Mesendoderm (in vitro differentiated cells): ENCODE measurements at regions not wholly inside any gene's neighbourhood (a gene's known extent, or its start where the extent isn't known, plus 50 kb on each side); places are given as distances from the start of the nearest gene placed in this dataset.

Source experiments
- DNase-seq: peaks from one replicate; pipeline ENCODE4 v3.0.0; 2013
- H2AK5ac ChIP-seq: 2 replicates; pipeline ENCODE4 v1.6.1; 2013; ENCODE audit warnings: low read length, inconsistent platforms
- H2BK120ac ChIP-seq: 2 replicates; pipeline ENCODE4 v1.6.1; 2013; ENCODE audit warnings: low read depth, mild to moderate bottlenecking, low read length, moderate library complexity, mixed read lengths
- H2BK15ac ChIP-seq: replicated peaks from 2 replicates; pipeline ENCODE4 v1.6.1; 2013; ENCODE audit warnings: low read depth, mild to moderate bottlenecking, moderate library complexity
- H2BK5ac ChIP-seq: 2 replicates; pipeline ENCODE4 v1.6.1; 2013; ENCODE audit warnings: low read length, inconsistent platforms
- H3K18ac ChIP-seq: 2 replicates; pipeline ENCODE4 v1.6.1; 2013; ENCODE audit warnings: mild to moderate bottlenecking, low read length, mixed read lengths
- H3K23ac ChIP-seq: one replicate; pipeline ENCODE4 v1.6.1; 2013; ENCODE audit warnings: low read length
- H3K27ac ChIP-seq: 2 replicates; pipeline ENCODE4 v1.5.1; 2013; ENCODE audit warnings: low read depth, mild to moderate bottlenecking, inconsistent platforms, low read length, moderate library complexity
- H3K27me3 ChIP-seq: 2 replicates; pipeline ENCODE4 v1.6.1; 2013; ENCODE audit warnings: low read length, control low read depth, mild to moderate bottlenecking, inconsistent platforms; ENCODE audit not compliant: insufficient read depth, poor library complexity
- H3K36me3 ChIP-seq: 2 replicates; pipeline ENCODE4 v1.6.1; 2013; ENCODE audit warnings: low read length, inconsistent platforms; ENCODE audit not compliant: control insufficient read depth, insufficient read depth
- H3K4ac ChIP-seq: one replicate; pipeline ENCODE4 v1.6.1; 2013; ENCODE audit warnings: low read depth, mild to moderate bottlenecking, low read length, moderate library complexity
- H3K4me1 ChIP-seq: 2 replicates; pipeline ENCODE4 v1.6.1; 2013; ENCODE audit warnings: low read depth, low read length, inconsistent platforms; ENCODE audit not compliant: control insufficient read depth
- H3K4me2 ChIP-seq: 2 replicates; pipeline ENCODE4 v1.6.1; 2013; ENCODE audit warnings: low read length
- H3K4me3 ChIP-seq: 2 replicates; pipeline ENCODE4 v1.5.1; 2013; ENCODE audit warnings: mild to moderate bottlenecking, low read length
- H3K56ac ChIP-seq: one replicate; pipeline ENCODE4 v1.6.1; 2013; ENCODE audit warnings: low read length
- H3K79me1 ChIP-seq: 2 replicates; pipeline ENCODE4 v1.6.1; 2013; ENCODE audit warnings: low read length, inconsistent platforms
- H3K79me2 ChIP-seq: 2 replicates; pipeline ENCODE4 v1.6.1; 2013; ENCODE audit warnings: mild to moderate bottlenecking, low read length; ENCODE audit not compliant: control insufficient read depth, insufficient read depth
- H3K9ac ChIP-seq: 2 replicates; pipeline ENCODE4 v1.6.1; 2013; ENCODE audit warnings: low read length, inconsistent platforms
- H4K5ac ChIP-seq: one replicate; pipeline ENCODE4 v1.6.1; 2013; ENCODE audit warnings: low read length
- H4K8ac ChIP-seq: one replicate; pipeline ENCODE4 v1.6.1; 2013; ENCODE audit warnings: low read depth, mild to moderate bottlenecking, control low read depth, low read length, moderate library complexity
- whole genome bisulfite sequencing: extraction: QIAGEN DNeasy Blood & Tissue Kit; methylation state at CpG from one replicate; pipeline ENCODE4 v1.1.7; 2013; ENCODE audit warnings: low lambda C conversion rate, missing lambda C conversion rate; ENCODE audit not compliant: insufficient coverage; ENCODE audit errors: extremely low coverage; 5-methylcytosine and 5-hydroxymethylcytosine counted together

DNA sequence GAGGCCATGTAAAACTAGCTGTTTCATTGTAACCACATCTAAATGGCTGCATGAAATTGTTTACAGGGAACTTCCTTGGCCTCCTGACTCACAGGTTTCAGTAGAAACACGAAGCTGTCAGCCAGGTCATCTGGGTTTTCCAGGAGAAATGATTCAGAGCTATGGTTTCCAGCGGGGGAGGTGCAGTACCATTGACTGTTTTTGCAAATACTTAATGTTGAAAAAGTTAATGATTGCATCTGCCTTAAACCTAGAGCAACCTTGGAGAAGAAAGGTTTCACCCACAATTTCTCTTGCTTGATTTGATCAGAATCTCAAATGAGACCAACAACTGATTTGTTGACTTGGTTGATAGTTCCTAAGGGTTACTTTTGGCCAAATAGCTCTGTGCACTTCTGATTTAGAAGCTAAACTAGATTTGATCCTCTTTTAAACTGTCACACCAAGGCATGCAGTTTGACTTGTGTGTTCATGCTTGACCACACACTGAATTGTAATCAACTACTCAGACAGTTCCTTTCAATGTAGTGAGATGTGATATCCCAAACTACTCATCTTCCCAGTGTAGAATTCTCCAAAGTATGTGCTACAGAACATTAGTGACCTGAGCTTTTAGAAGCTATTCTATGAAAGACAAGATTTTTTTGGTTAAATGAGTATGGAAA is 193.5 kb upstream of the CHST9 start:
- Histone ChIP-seq H3K27me3 (no peaks in the 10 kb centered on the region), H3K4me3 (no peak overlapping the region), H3K4me2 (no peak overlapping the region), H3K23ac (no peak overlapping the region), H3K4me1 (no peaks in the 10 kb centered on the region), H4K8ac (no peak overlapping the region), H3K56ac (no peak overlapping the region), H3K79me1 (no peaks in the 10 kb centered on the region), H4K5ac (no peak overlapping the region), H3K18ac (no peak overlapping the region), H2AK5ac (no peak overlapping the region), H3K79me2 (no peaks in the 10 kb centered on the region), H3K9ac (no peak overlapping the region), H2BK120ac (no peak overlapping the region), H3K36me3 (no peaks in the 10 kb centered on the region), H3K27ac (no peak overlapping the region), H2BK5ac (no peak overlapping the region), H2BK15ac (no peak overlapping the region), H3K4ac (no peak overlapping the region)
- peak; percentile 31 for DNase-seq
- WGBS, result no CpG with 5 or more reads among the region's 2 CpGs

DNA sequence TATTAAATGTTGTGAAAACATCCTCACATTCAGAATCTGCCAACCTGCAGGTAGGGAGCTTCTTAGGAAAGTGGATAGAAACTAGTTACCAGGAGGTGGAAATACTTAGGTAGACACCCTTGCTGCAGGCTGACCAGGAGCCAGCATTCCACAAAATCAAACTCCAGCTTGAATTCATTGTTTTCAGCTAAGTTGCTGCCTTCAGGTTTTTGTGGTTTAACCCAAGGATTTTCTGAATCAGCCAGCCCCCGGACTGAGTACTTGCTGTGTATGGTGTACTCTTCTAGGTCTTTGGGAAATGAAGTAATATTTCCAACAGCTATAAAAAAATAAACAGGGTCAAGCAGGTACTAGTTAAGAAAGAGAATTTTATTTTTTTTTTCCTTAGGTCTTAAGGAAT is 192.1 kb upstream of the CHST9 start:
- Histone ChIP-seq H2AK5ac (no peak overlapping the region), H3K79me2 (no peaks in the 10 kb centered on the region), H3K27me3 (no peaks in the 10 kb centered on the region), H4K5ac (no peak overlapping the region), H3K4me1 (no peaks in the 10 kb centered on the region), H3K9ac (no peak overlapping the region), H3K4ac (no peak overlapping the region), H3K79me1 (no peaks in the 10 kb centered on the region), H3K27ac (no peak overlapping the region), H3K56ac (no peak overlapping the region), H3K36me3 (no peaks in the 10 kb centered on the region), H3K18ac (no peak overlapping the region), H3K23ac (no peak overlapping the region), H3K4me2 (no peak overlapping the region), H2BK15ac (no peak overlapping the region), H4K8ac (no peak overlapping the region), H3K4me3 (no peak overlapping the region), H2BK120ac (no peak overlapping the region), H2BK5ac (no peak overlapping the region)
- peak; percentile 18 for DNase-seq
- no CpG with 5 or more reads among the region's 1 CpG for WGBS

DNA sequence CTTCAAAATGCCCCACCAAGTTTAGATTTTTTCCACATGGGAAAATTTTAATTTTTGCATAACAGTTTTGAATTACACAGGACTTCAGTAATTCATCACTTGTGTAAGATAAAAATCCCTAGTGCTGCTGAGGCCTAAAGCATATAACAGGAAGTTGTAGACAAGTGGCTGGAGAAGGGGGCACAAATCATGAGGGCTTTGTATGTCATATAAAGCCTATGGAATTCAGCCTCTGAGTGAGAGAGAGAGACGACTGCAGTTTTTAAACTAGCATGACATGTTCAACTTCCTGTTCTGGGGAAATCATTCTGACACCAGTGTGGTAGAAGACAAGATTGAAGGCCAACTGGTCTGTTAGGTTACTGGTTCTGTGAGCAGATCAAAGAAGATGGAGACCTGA is 187.3 kb upstream of the CHST9 start:
- H3K56ac ChIP-seq, result no peak overlapping the region
- H3K4me2 ChIP-seq, result no peak overlapping the region
- H4K5ac ChIP-seq, result no peak overlapping the region

DNA sequence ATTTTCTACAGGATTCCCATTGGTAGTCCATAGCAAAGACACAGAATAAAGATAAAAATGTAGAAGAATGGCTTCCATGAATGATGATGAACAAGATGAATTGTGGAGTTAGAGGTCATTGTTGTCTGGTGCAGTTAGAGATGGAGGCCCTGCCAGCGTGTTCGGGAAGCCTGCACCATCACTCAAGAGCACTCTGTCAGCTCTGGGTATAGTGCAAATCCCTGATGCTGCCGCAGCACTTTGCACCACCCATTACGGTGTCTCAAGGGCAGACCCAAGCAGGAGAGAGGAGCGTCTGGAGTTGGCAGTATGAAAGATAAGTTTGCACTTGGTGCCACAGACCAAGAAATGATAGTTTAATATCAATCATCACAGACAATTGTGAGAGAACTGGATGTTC is 181.6 kb upstream of the CHST9 start:
- no peak overlapping the region for H2BK5ac ChIP-seq
- H2AK5ac ChIP-seq, result no peak overlapping the region
- H2BK15ac ChIP-seq, result no peak overlapping the region
- H3K23ac ChIP-seq, result no peak overlapping the region
- H2BK120ac ChIP-seq, result no peak overlapping the region
- H3K4me3 ChIP-seq, result no peak overlapping the region
- no CpG with 5 or more reads among the region's 5 CpGs for WGBS
- no peak overlapping the region for H3K27ac ChIP-seq
- H3K18ac ChIP-seq, result no peak overlapping the region
- no peaks in the 10 kb centered on the region for H3K36me3 ChIP-seq
- no peak for DNase-seq
- H3K4me1 ChIP-seq, result no peaks in the 10 kb centered on the region
- H3K9ac ChIP-seq, result no peak overlapping the region
- H4K5ac ChIP-seq, result no peak overlapping the region
- no peaks in the 10 kb centered on the region for H3K79me2 ChIP-seq
- no peak overlapping the region for H3K4ac ChIP-seq
- H3K4me2 ChIP-seq, result no peak overlapping the region
- no peaks in the 10 kb centered on the region for H3K27me3 ChIP-seq
- H3K79me1 ChIP-seq, result no peaks in the 10 kb centered on the region
- no peak overlapping the region for H3K56ac ChIP-seq
- no peak overlapping the region for H4K8ac ChIP-seq

More for the DNA sequence above, 187.3 kb upstream of the CHST9 start:
- Histone ChIP-seq H3K9ac (no peak overlapping the region), H3K79me1 (no peaks in the 10 kb centered on the region), H3K79me2 (no peaks in the 10 kb centered on the region), H2BK15ac (no peak overlapping the region), H3K18ac (peak overlapping the region; percentile 18), H3K23ac (no peak overlapping the region), H3K4ac (no peak overlapping the region), H4K8ac (no peak overlapping the region), H2BK120ac (no peak overlapping the region), H2AK5ac (no peak overlapping the region), H3K27me3 (no peaks in the 10 kb centered on the region), H3K4me1 (no peaks in the 10 kb centered on the region), H3K36me3 (no peaks in the 10 kb centered on the region), H3K27ac (no peak overlapping the region), H3K4me3 (no peak overlapping the region), H2BK5ac (no peak overlapping the region)
- no peak for DNase-seq
- WGBS, result no CpG with 5 or more reads among the region's 1 CpG

DNA sequence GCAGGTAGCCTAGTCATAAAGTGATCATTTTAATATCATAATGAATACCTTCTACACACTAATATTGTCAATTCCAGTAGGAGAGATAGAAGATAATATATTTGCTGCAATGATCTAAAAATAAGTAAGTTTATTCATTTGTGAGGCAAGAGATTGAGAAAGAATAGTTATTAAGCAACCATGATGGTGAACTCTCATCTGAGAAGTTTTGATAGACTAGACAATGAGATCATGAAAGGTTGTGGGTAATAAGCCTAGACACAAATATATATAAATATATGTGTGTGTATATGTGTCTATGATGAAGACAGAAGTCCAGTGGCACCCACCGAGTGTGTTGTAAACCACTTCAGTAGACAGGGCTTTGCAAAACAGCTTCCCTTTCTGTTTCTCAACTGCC is 181.0 kb upstream of the CHST9 start:
- WGBS, result no CpG with 5 or more reads among the region's 1 CpG
- Histone ChIP-seq H4K5ac (no peak overlapping the region), H3K9ac (no peak overlapping the region), H3K4ac (no peak overlapping the region), H3K4me3 (no peak overlapping the region), H3K18ac (no peak overlapping the region), H3K27me3 (no peaks in the 10 kb centered on the region), H4K8ac (no peak overlapping the region), H3K27ac (no peak overlapping the region), H2BK120ac (no peak overlapping the region), H2BK5ac (no peak overlapping the region), H3K4me2 (no peak overlapping the region), H3K56ac (no peak overlapping the region), H2BK15ac (no peak overlapping the region), H3K79me2 (no peaks in the 10 kb centered on the region), H3K23ac (no peak overlapping the region), H2AK5ac (no peak overlapping the region), H3K79me1 (no peaks in the 10 kb centered on the region), H3K4me1 (no peaks in the 10 kb centered on the region), H3K36me3 (no peaks in the 10 kb centered on the region)
- no peak for DNase-seq

DNA sequence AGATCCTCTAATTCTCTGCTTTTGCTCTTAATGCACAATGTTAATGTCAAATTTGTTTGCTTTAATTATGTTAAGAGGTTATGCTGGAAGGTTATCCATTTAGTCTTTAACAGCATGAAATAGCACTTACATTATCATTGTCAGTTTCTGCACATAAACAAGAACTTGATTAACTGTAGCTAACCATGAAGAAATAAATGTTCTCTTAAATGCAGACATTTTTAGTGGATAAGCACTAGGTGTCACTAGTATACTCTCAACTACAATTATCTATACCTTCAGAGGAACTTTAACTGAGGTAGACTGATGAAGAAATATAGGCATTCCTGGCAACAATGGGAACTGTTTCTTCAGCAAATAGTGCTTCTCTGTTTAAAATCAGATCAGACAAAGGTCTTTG is 178.8 kb upstream of the CHST9 start:
- no peak overlapping the region for H2BK5ac ChIP-seq
- peak; percentile 35 for DNase-seq

More for the DNA sequence above, 178.8 kb upstream of the CHST9 start:
- H3K27ac ChIP-seq, result no peak overlapping the region
- no peak overlapping the region for H4K5ac ChIP-seq
- H3K36me3 ChIP-seq, result no peaks in the 10 kb centered on the region
- H2BK15ac ChIP-seq, result no peak overlapping the region
- H3K4me1 ChIP-seq, result no peaks in the 10 kb centered on the region
- H3K79me2 ChIP-seq, result no peaks in the 10 kb centered on the region
- no peak overlapping the region for H3K4me3 ChIP-seq
- no peak overlapping the region for H2BK120ac ChIP-seq
- H3K27me3 ChIP-seq, result no peaks in the 10 kb centered on the region
- H4K8ac ChIP-seq, result no peak overlapping the region
- H3K4ac ChIP-seq, result no peak overlapping the region
- H3K56ac ChIP-seq, result no peak overlapping the region
- H3K4me2 ChIP-seq, result no peak overlapping the region
- H3K18ac ChIP-seq, result no peak overlapping the region
- H2AK5ac ChIP-seq, result no peak overlapping the region
- no peak overlapping the region for H3K9ac ChIP-seq
- H3K79me1 ChIP-seq, result no peaks in the 10 kb centered on the region
- H3K23ac ChIP-seq, result no peak overlapping the region
